GM12892 (cell line): ENCODE measurements at regions not wholly inside any gene's neighbourhood (a gene's known extent, or its start where the extent isn't known, plus 50 kb on each side); places are given as distances from the start of the nearest gene placed in this dataset.

Source experiments
- POLR2A ChIP-seq: IDR thresholded peaks from 2 replicates; pipeline ENCODE4 v1.6.1; 2011; ENCODE audit warnings: low read depth, low read length, control low read depth
- POLR2AphosphoS5 ChIP-seq: IDR thresholded peaks from 2 replicates; pipeline ENCODE4 v1.6.1; 2011; ENCODE audit warnings: low read depth, low read length, control low read depth
- TAF1 ChIP-seq: IDR thresholded peaks from 2 replicates; pipeline ENCODE4 v1.6.1; 2011; ENCODE audit warnings: low read depth, mild to moderate bottlenecking, control low read depth, low read length, borderline replicate concordance

- TF ChIP-seq POLR2A: no peak
- no peak for TF ChIP-seq TAF1
- TF ChIP-seq POLR2AphosphoS5: no peak
Measured at GRCh38 chr18:41674506-41674905, 280.5 kb upstream of the PIK3C3 start.
